ENCODE measurements at regions not wholly inside any gene's neighbourhood (a gene's known extent, or its start where the extent isn't known, plus 50 kb on each side); places are given as distances from the start of the nearest gene placed in this dataset.

- no peak for FAIRE-seq
Observed at GRCh38 chr3:130263708-130264107, 81.8 kb upstream of the COL6A5 start.

GRCh38 chr3:130266817-130267216 lies 78.7 kb upstream of the COL6A5 start:
- no peak for FAIRE-seq

- FAIRE-seq = no peak
Observed at GRCh38 chr3:130276203-130276803, 69.2 kb upstream of the COL6A5 start.

GRCh38 chr3:130288670-130289069 lies 56.8 kb upstream of the COL6A5 start:
- no peak for FAIRE-seq

- no peak for FAIRE-seq
Observed at GRCh38 chr3:130291148-130291547, 54.3 kb upstream of the COL6A5 start.

- no peak for FAIRE-seq
Observed at GRCh38 chr3:130293247-130293646, 52.2 kb upstream of the COL6A5 start.
